Testis (tissue), 2 donors: ENCODE measurements at regions not wholly inside any gene's neighbourhood (a gene's known extent, or its start where the extent isn't known, plus 50 kb on each side); places are given as distances from the start of the nearest gene placed in this dataset.

Experiments
- DNase-seq: peaks from one replicate; pipeline ENCODE4 v3.0.0-alpha.2; 2019
- H3K27ac ChIP-seq, 2 donors: fragments of 200-600 bp; sonication (generic); one replicate each; pipeline ENCODE4 v1.5.1; 2019
- H3K27me3 ChIP-seq: fragments of 200-600 bp; sonication (generic); one replicate; pipeline ENCODE4 v1.5.1; 2019
- H3K36me3 ChIP-seq: fragments of 200-600 bp; sonication (generic); one replicate; pipeline ENCODE4 v1.5.1; 2017; ENCODE audit warnings: low read depth; ENCODE audit errors: missing control alignments
- H3K4me1 ChIP-seq: fragments of 200-600 bp; sonication (generic); one replicate; pipeline ENCODE4 v1.5.1; 2019
- H3K4me3 ChIP-seq, 2 donors: fragments of 200-600 bp; sonication (generic); one replicate each; pipeline ENCODE4 v1.5.1; 2017 to 2019
- H3K9me3 ChIP-seq: fragments of 200-600 bp; sonication (generic); one replicate; pipeline ENCODE4 v1.5.1; 2017
- POLR2A ChIP-seq: fragments of 450-650 bp; IDR thresholded peaks from one replicate; pipeline ENCODE4 v1.6.1; 2017; ENCODE audit warnings: antibody characterized with exemption, mild to moderate bottlenecking, moderate library complexity
- WGBS, 2 donors: methylation state at CpG; one replicate each; pipeline ENCODE4 v1.1.5; 2018; 5-methylcytosine and 5-hydroxymethylcytosine counted together
- intact Hi-C: fragments of 100-400 bp; cut with DNase I; formaldehyde crosslinking; loops from one replicate; pipeline ENCODE4 v1.15.1; 2023; ENCODE audit warnings: low total_unique reads
- TF ChIP-seq, protein P1 (sequence below), 3 experiments: fragments of 450-650 bp in 2 of 3; fragments of 200-600 bp in 1 of 3; sonication (generic) in 1 of 3; IDR thresholded peaks; one replicate each; pipeline ENCODE4 v1.5.1; 2016 to 2019; ENCODE audit warnings: antibody characterized with exemption in 3 of 3, mild to moderate bottlenecking in 2 of 3, moderate library complexity in 1 of 3

GRCh38 chr21:17738176-17738953 is 80.8 kb downstream of the C21orf91 start:
- Histone ChIP-seq H3K27me3 (no peaks in the 10 kb centered on the region), H3K4me3 (no peak overlapping the region), H3K4me1 (no peaks in the 10 kb centered on the region), H3K36me3 (no peaks in the 10 kb centered on the region), H3K9me3 (no peaks in the 10 kb centered on the region), H3K27ac (no peak overlapping the region)
- intact Hi-C loops: no loop called here
- 88 to 91% methylated on average over 11 of the region's 11 CpGs for WGBS, 2 donors
- TF ChIP-seq POLR2A: no peak
- TF ChIP-seq, protein P1, sequence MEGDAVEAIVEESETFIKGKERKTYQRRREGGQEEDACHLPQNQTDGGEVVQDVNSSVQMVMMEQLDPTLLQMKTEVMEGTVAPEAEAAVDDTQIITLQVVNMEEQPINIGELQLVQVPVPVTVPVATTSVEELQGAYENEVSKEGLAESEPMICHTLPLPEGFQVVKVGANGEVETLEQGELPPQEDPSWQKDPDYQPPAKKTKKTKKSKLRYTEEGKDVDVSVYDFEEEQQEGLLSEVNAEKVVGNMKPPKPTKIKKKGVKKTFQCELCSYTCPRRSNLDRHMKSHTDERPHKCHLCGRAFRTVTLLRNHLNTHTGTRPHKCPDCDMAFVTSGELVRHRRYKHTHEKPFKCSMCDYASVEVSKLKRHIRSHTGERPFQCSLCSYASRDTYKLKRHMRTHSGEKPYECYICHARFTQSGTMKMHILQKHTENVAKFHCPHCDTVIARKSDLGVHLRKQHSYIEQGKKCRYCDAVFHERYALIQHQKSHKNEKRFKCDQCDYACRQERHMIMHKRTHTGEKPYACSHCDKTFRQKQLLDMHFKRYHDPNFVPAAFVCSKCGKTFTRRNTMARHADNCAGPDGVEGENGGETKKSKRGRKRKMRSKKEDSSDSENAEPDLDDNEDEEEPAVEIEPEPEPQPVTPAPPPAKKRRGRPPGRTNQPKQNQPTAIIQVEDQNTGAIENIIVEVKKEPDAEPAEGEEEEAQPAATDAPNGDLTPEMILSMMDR (IDR thresholded peaks at IDR 0.05): no peak
- no peak for DNase-seq

DNA sequence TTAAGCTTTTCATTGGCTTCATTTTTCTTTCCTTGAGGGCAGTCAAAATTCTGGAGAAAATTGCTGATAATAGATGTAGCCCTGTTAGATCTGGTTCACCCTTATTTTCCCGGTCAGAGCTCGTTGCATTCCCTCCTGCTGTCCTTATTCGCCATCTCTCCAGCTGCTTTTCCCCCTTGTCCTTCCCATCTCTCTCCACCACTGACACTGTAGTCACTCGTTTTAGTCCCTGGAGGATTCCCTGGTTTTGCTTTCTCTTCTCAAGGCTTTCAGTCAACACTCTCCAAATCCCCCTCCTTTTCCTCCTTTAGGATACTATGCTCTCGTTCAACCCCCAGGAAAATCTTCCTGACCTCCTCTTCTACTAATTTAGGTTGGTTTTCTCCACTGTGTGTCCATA is 83.1 kb downstream of the C21orf91 start:
- 59 to 60% methylated on average over 5 of the region's 5 CpGs for WGBS, 2 donors
- no peaks in the 10 kb centered on the region for H3K27me3 ChIP-seq
- intact Hi-C loops: no loop called here

DNA sequence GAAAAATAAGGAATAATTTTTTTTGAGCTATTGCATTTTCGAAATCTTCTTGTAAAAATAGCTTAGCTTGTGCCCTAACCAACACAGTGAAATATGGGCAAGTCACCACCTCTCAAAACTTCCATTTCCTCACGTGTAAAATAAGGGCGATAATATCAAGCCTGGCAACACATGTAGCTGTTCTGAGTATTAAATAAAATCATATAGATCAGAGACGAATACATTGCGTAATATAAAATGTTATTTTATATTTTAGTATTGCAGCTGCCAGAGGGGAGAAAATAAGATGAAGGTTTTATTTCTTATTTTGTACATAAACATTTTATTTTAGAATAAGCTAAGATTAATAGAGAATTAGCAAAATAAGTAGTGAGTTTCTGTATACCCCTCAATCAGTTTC is 85.9 kb downstream of the C21orf91 start:
- TF ChIP-seq POLR2A: no peak
- TF ChIP-seq, protein P1 (IDR thresholded peaks at IDR 0.05): no peak
- no peaks in the 10 kb centered on the region for H3K4me1 ChIP-seq
- no peaks in the 10 kb centered on the region for H3K27me3 ChIP-seq
- no peaks in the 10 kb centered on the region for H3K36me3 ChIP-seq
- WGBS, 2 donors: 86 to 96% methylated on average over 5 of the region's 5 CpGs
- no peak overlapping the region for H3K4me3 ChIP-seq
- no peak for DNase-seq
- intact Hi-C loops: no loop called here
- no peaks in the 10 kb centered on the region for H3K9me3 ChIP-seq
- no peak overlapping the region for H3K27ac ChIP-seq

More for the DNA sequence above, 83.1 kb downstream of the C21orf91 start:
- no peak overlapping the region for H3K27ac ChIP-seq
- no peaks in the 10 kb centered on the region for H3K4me1 ChIP-seq
- no peaks in the 10 kb centered on the region for H3K9me3 ChIP-seq
- H3K4me3 ChIP-seq: no peak overlapping the region
- TF ChIP-seq, protein P1 (IDR thresholded peaks at IDR 0.05): no peak
- TF ChIP-seq POLR2A: no peak
- no peaks in the 10 kb centered on the region for H3K36me3 ChIP-seq
- DNase-seq: no peak

GRCh38 chr21:17732306-17732705 is 86.8 kb downstream of the C21orf91 start:
- intact Hi-C loops: no loop called here
- DNase-seq: no peak
- Histone ChIP-seq H3K36me3 (no peaks in the 10 kb centered on the region), H3K4me1 (no peaks in the 10 kb centered on the region), H3K27ac (no peak overlapping the region), H3K9me3 (no peaks in the 10 kb centered on the region), H3K27me3 (no peaks in the 10 kb centered on the region), H3K4me3 (no peak overlapping the region)
- TF ChIP-seq, protein P1 (IDR thresholded peaks at IDR 0.05): no peak
- TF ChIP-seq POLR2A: no peak
- 76 to 78% methylated on average over 2 of the region's 2 CpGs for WGBS, 2 donors

GRCh38 chr21:17731554-17731953 is 87.6 kb downstream of the C21orf91 start:
- DNase-seq: no peak
- WGBS, 2 donors: 80 to 90% methylated on average over 4 of the region's 4 CpGs
- intact Hi-C loops: no loop called here
- no peaks in the 10 kb centered on the region for H3K27me3 ChIP-seq
- no peak overlapping the region for H3K27ac ChIP-seq
- H3K4me1 ChIP-seq: no peaks in the 10 kb centered on the region
- H3K4me3 ChIP-seq: no peak overlapping the region
- no peaks in the 10 kb centered on the region for H3K9me3 ChIP-seq
- TF ChIP-seq, protein P1 (IDR thresholded peaks at IDR 0.05): no peak
- no peak for TF ChIP-seq POLR2A
- H3K36me3 ChIP-seq: no peaks in the 10 kb centered on the region
